GM18867 (cell line): ENCODE measurements at regions not wholly inside any gene's neighbourhood (a gene's known extent, or its start where the extent isn't known, plus 50 kb on each side); places are given as distances from the start of the nearest gene placed in this dataset.
"Not testable (repeated sequence)": the region's sequence is repeated elsewhere in the genome, so short reads cannot be mapped to it uniquely, and the experiment has no call there.

Source experiments
- ATAC-seq: cut with Tn5 transposase; IDR thresholded peaks from one replicate; pipeline ENCODE4 v1.9.1; 2021; ENCODE audit warnings: mild to moderate bottlenecking, moderate library complexity; ENCODE audit not compliant: unreplicated experiment

DNA sequence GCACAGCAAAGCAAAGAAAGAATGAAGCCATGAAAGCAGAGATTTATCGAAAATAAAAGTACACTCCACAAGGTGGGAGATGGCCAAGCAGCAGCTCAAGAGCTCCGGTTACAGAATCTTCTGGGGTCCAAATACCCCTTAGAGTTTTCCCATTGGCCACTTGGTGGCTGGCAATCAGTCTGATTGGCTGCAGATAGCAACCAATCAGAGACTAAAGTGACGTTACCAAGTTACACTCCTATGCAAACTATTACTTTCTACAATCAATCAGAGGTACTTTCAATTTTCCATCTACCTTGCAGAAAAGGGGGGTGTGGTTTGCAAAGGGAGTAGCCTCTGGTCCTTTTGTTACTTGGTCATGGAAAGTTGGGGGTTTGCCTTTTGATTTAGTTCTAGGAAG, 58.0 kb upstream of the AUTS2 start:
- ATAC-seq: no peak

DNA sequence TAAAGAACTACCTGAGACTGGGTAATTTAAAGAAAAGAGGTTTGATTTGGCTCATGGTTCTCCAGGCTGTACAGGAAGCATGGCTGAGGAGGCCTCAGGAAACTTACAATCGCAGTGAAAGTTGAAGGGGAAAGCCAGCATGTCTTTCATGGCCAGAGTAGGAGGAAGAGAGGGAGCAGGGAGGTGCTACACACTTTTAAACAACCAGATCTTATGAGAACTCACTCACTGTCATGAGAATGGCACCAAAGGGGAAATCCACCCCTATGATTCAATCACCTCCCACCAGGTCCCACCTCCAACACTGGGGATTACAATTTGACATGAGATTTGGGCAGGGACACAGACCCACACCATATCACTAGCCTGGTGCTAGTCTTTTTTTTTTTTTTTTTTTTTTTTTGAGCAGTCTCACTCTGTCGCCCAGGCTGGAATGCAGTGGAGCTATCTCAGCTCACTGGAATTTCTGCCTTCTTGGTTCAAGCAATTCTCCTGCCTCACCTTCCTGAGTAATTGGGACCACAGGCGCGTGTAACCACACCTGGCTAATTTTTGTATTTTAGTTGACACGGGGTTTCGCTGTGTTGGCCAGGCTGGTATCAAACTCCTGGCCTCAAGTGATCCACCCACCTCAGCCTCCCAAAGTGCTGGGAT, 56.4 kb upstream of the AUTS2 start:
- ATAC-seq: not testable (repeated sequence)

DNA sequence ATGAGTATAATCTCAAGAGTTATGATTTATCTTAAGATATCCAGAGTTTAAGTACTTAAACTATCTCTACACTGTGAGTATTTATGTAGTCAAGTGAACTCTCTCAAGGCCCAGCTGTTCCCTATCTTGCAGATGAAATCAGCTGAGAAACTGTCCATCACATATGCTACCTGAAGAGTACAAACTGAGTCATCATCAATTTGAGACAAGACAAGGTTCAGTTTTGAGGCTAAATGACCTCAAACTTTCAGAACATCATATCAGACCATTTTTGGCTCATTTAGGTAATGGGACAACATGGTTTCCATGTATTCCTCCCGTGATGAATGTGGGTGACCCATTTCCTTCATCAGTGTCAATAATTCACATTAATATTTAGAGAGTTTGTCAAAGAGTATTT, 53.1 kb upstream of the AUTS2 start:
- ATAC-seq: no peak
